ENCODE measurements at regions not wholly inside any gene's neighbourhood (a gene's known extent, or its start where the extent isn't known, plus 50 kb on each side); places are given as distances from the start of the nearest gene placed in this dataset.
A peak's percentile ranks its signal among the peaks of the same experiment; 100 is the strongest.
"Not testable (repeated sequence)": the region's sequence is repeated elsewhere in the genome, so short reads cannot be mapped to it uniquely, and the experiment has no call there.

DNA sequence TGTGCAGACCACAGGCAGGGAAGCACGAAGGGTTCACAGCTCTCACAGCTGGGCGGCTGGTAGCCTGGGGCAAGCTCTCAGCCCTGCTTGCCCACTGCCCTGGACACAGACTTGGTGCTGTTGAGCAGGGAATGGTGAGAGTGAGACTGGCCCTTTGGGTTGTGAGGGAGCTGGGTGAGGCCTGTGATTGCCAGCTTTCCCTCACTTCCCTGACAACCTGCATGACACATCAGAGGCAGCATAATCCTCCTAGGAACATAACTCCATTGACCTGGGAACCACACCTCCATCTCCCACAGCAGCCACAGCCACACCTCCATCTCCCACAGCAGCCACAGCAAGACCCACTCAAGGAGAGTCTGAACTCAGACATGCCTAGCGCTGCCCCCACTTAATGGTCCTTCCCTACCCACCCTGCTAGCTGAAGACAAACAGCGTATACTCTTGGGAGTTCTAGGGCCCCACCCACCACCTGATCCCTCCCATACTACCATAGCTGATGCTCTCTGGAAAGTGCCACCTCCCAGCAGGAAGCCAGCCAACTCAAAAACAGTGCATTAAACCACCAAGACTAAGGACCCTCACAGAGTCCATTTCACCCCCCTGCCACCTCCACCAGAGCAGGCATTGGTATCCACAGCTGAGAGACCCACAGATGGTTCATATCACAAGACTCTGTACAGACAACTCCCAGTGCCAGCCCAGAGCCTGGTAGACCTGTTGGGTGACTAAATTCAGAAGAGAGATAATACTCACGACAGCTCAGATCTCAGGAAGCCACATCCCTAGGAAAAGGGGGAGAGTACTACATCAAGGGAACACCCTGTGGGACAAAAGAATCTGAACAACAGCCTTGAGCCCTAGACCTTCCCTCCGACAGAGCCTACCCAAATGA, 60.2 kb upstream of the PRSS3 start:
- not testable (repeated sequence) for H3K4me2 ChIP-seq (ENCODE audit: extremely low read depth, insufficient read depth, low read length)

GRCh38 chr9:33737811-33738606, 57.4 kb upstream of the PRSS3 start:
- Histone ChIP-seq H3K4me2 (ENCODE audit: extremely low read depth, insufficient read depth, low read length) (no peak overlapping the region), H3K4me3 (replicated peaks in 1 of 4; ENCODE audit: control extremely low read depth in 1 of 4, insufficient read depth in 1 of 4, low read depth in 3 of 4, low read length in 4 of 4) (no peak overlapping the region), H3K27ac (ENCODE audit: insufficient read depth, low read length) (no peak overlapping the region), H4K20me1 (ENCODE audit: control insufficient read depth, extremely low read depth, insufficient read depth, low read length) (no peaks in the 10 kb centered on the region), H2AFZ (ENCODE audit: low read length) (peak overlapping the region; percentile 78), H3K79me2 (ENCODE audit: control insufficient read depth, insufficient read depth, low read length) (no peaks in the 10 kb centered on the region), H3K9ac (ENCODE audit: insufficient read depth, low read length) (no peak overlapping the region), H3K36me3 (ENCODE audit: control insufficient read depth, insufficient read depth, low read length) (no peaks in the 10 kb centered on the region), H3K4me1 (ENCODE audit: control insufficient read depth, extremely low read depth, insufficient read depth, low read length) (no peaks in the 10 kb centered on the region), H3K9me3 (ENCODE audit: control insufficient read depth, insufficient read depth, low read depth, low read length) (no peaks in the 10 kb centered on the region), H3K27me3 (ENCODE audit: control insufficient read depth, insufficient read depth, low read length) (no peaks in the 10 kb centered on the region)
- TF ChIP-seq EZH2 (IDR thresholded peaks at IDR 0.05; ENCODE audit: low read length, missing control alignments), result no peak
- peak; percentile 73 to 81 for TF ChIP-seq CTCF (conservative IDR thresholded peaks at IDR 0.05 in 1 of 2, IDR thresholded peaks at IDR 0.05 in 1 of 2; ENCODE audit: low read depth in 1 of 2, low read length in 2 of 2)
- peak; percentile 44 to 65 for DNase-seq (ENCODE audit: low read depth in 2 of 2)

More for the DNA sequence above, 60.2 kb upstream of the PRSS3 start:
- H3K4me3 ChIP-seq (replicated peaks in 1 of 4; ENCODE audit: control extremely low read depth in 1 of 4, insufficient read depth in 1 of 4, low read depth in 3 of 4, low read length in 4 of 4); H3K9ac ChIP-seq (ENCODE audit: insufficient read depth, low read length); H3K9me3 ChIP-seq (ENCODE audit: control insufficient read depth, insufficient read depth, low read depth, low read length); H3K27me3 ChIP-seq (ENCODE audit: control insufficient read depth, insufficient read depth, low read length); H3K79me2 ChIP-seq (ENCODE audit: control insufficient read depth, insufficient read depth, low read length); H2AFZ ChIP-seq (ENCODE audit: low read length); DNase-seq (ENCODE audit: low read depth in 2 of 2); H3K27ac ChIP-seq (ENCODE audit: insufficient read depth, low read length); H3K36me3 ChIP-seq (ENCODE audit: control insufficient read depth, insufficient read depth, low read length); H3K4me1 ChIP-seq (ENCODE audit: control insufficient read depth, extremely low read depth, insufficient read depth, low read length); H4K20me1 ChIP-seq (ENCODE audit: control insufficient read depth, extremely low read depth, insufficient read depth, low read length): not testable (repeated sequence)

DNA sequence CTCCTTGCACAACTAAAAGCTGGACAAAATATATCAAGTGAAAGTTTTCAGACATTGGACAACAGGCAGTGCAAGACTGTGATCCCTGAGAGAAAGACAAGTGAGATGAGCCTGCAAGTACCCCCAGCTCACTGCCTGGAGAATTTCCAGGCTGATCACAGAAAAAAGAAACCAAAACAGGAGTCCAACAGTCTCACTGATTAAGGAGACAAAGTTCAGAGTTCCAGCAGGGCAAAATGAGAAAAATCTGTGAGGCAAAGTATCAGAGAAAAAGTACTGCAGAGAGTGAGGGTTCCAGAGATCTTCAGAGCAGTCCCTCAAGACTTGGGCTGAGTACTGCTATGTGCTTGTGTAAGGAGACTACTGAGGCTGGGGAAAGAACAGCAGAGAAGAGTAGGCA, 56.0 kb upstream of the PRSS3 start:
- DNase-seq (ENCODE audit: low read depth in 2 of 2), result no peak

More for the DNA sequence above, 56.0 kb upstream of the PRSS3 start:
- no peak overlapping the region for H3K4me2 ChIP-seq (ENCODE audit: extremely low read depth, insufficient read depth, low read length)
- no peaks in the 10 kb centered on the region for H3K9me3 ChIP-seq (ENCODE audit: control insufficient read depth, insufficient read depth, low read depth, low read length)
- H3K27me3 ChIP-seq (ENCODE audit: control insufficient read depth, insufficient read depth, low read length), result no peaks in the 10 kb centered on the region
- H2AFZ ChIP-seq (ENCODE audit: low read length), result no peak overlapping the region
- no peaks in the 10 kb centered on the region for H3K79me2 ChIP-seq (ENCODE audit: control insufficient read depth, insufficient read depth, low read length)
- no peak overlapping the region for H3K27ac ChIP-seq (ENCODE audit: insufficient read depth, low read length)
- H3K4me3 ChIP-seq (replicated peaks in 1 of 4; ENCODE audit: control extremely low read depth in 1 of 4, insufficient read depth in 1 of 4, low read depth in 3 of 4, low read length in 4 of 4), result no peak overlapping the region
- no peak overlapping the region for H3K9ac ChIP-seq (ENCODE audit: insufficient read depth, low read length)
- no peaks in the 10 kb centered on the region for H3K4me1 ChIP-seq (ENCODE audit: control insufficient read depth, extremely low read depth, insufficient read depth, low read length)
- H3K36me3 ChIP-seq (ENCODE audit: control insufficient read depth, insufficient read depth, low read length), result no peaks in the 10 kb centered on the region
- no peaks in the 10 kb centered on the region for H4K20me1 ChIP-seq (ENCODE audit: control insufficient read depth, extremely low read depth, insufficient read depth, low read length)
- no peak for TF ChIP-seq EZH2 (IDR thresholded peaks at IDR 0.05; ENCODE audit: low read length, missing control alignments)
- no peak for TF ChIP-seq CTCF (conservative IDR thresholded peaks at IDR 0.05 in 1 of 2, IDR thresholded peaks at IDR 0.05 in 1 of 2; ENCODE audit: low read depth in 1 of 2, low read length in 2 of 2)

Measured in fibroblast of lung (primary cell).